ENCODE measurements at regions not wholly inside any gene's neighbourhood (a gene's known extent, or its start where the extent isn't known, plus 50 kb on each side); places are given as distances from the start of the nearest gene placed in this dataset.

DNA sequence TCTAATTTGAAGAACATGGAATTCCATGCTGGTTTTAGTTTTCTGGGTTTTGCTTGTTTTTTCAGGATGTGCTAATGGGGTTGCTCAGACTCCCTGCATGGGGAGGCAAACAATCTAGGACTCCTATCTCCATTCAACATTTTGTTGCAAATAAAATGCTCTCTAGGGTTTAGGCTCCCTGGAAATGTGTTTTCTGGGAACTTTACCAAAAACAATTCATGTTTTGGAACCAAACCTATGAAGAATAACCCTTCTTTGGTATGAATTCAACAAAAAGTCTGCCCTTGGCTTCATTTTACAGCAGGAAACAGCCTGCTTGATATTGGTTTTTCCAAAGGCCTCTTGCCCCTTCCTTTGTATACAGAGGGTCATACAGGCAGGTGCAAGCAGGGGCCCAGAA, 217.7 kb downstream of the FOXA2 start:
- no peaks in the 10 kb centered on the region for H3K36me3 ChIP-seq (ENCODE audit: control insufficient read depth in 2 of 2, extremely low read depth in 1 of 2, insufficient read depth in 2 of 2, low read length in 2 of 2)
- H3K27me3 ChIP-seq (ENCODE audit: control insufficient read depth, extremely low read depth, insufficient read depth, low read length), result no peaks in the 10 kb centered on the region
- H3K9ac ChIP-seq (ENCODE audit: control insufficient read depth, extremely low read depth, insufficient read depth, low read length), result no peak overlapping the region
- no peaks in the 10 kb centered on the region for H3K4me1 ChIP-seq (ENCODE audit: control insufficient read depth, extremely low read depth, insufficient read depth, low read length)
- TF ChIP-seq, protein P1, sequence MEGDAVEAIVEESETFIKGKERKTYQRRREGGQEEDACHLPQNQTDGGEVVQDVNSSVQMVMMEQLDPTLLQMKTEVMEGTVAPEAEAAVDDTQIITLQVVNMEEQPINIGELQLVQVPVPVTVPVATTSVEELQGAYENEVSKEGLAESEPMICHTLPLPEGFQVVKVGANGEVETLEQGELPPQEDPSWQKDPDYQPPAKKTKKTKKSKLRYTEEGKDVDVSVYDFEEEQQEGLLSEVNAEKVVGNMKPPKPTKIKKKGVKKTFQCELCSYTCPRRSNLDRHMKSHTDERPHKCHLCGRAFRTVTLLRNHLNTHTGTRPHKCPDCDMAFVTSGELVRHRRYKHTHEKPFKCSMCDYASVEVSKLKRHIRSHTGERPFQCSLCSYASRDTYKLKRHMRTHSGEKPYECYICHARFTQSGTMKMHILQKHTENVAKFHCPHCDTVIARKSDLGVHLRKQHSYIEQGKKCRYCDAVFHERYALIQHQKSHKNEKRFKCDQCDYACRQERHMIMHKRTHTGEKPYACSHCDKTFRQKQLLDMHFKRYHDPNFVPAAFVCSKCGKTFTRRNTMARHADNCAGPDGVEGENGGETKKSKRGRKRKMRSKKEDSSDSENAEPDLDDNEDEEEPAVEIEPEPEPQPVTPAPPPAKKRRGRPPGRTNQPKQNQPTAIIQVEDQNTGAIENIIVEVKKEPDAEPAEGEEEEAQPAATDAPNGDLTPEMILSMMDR (optimal IDR thresholded peaks at IDR 0.05 in 1 of 3, IDR thresholded peaks at IDR 0.05 in 1 of 3, conservative IDR thresholded peaks at IDR 0.05 in 1 of 3; ENCODE audit: extremely low read depth in 1 of 3, insufficient read depth in 2 of 3, low read length in 3 of 3), result no peak
- TF ChIP-seq EZH2 (IDR thresholded peaks at IDR 0.05; ENCODE audit: low read length), result no peak
- H4K20me1 ChIP-seq (ENCODE audit: control insufficient read depth, extremely low read depth, insufficient read depth, low read length), result no peaks in the 10 kb centered on the region
- FAIRE-seq (no peak), DNase-seq (ENCODE audit: low read depth, low spot score) (no peak)
- no peak overlapping the region for H2AFZ ChIP-seq (ENCODE audit: control insufficient read depth, low read length)
- no peak overlapping the region for H3K27ac ChIP-seq (ENCODE audit: control insufficient read depth, insufficient read depth, low read length)
- H3K79me2 ChIP-seq (ENCODE audit: control insufficient read depth, insufficient read depth, low read length), result no peaks in the 10 kb centered on the region
- no peak overlapping the region for H3K4me2 ChIP-seq (ENCODE audit: control insufficient read depth, extremely low read depth, insufficient read depth, low read depth, low read length)
- no peak overlapping the region for H3K4me3 ChIP-seq (ENCODE audit: control insufficient read depth in 2 of 3, extremely low read depth in 1 of 3, insufficient read depth in 2 of 3, low read depth in 1 of 3, low read length in 3 of 3)
- H3K9me1 ChIP-seq (ENCODE audit: control insufficient read depth, extremely low read depth, insufficient read depth, low read length), result no peaks in the 10 kb centered on the region
- dilution Hi-C loops (cut with MboI; ENCODE audit: extremely low pct_ligation_motif_present, low sequenced_read_pairs), result no loop called here
- H3K9me3 ChIP-seq (ENCODE audit: control insufficient read depth, low read depth, low read length), result no peaks in the 10 kb centered on the region

DNA sequence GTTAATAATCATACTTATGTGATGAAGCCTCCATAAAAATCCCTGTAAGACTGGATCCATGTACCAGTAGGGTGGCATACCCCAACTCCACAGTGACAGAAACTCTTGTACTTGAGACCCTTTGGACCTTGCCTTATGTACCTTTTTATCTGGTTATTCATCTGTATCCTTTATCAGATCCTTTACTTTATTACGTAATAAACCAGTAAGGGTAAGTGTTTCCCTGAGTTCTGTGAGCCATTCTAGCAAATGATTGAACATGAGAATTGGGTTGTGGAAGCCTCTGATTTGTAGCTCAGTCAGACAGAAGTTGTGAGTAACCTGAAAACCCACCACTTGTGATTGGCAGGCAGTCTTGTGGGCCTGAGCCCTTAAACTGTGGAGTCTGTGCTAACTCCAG, 229.7 kb downstream of the FOXA2 start:
- Histone ChIP-seq H3K4me3 (ENCODE audit: control insufficient read depth in 2 of 3, extremely low read depth in 1 of 3, insufficient read depth in 2 of 3, low read depth in 1 of 3, low read length in 3 of 3) (no peak overlapping the region), H3K9me3 (ENCODE audit: control insufficient read depth, low read depth, low read length) (no peaks in the 10 kb centered on the region), H3K9me1 (ENCODE audit: control insufficient read depth, extremely low read depth, insufficient read depth, low read length) (no peaks in the 10 kb centered on the region), H3K36me3 (ENCODE audit: control insufficient read depth in 2 of 2, extremely low read depth in 1 of 2, insufficient read depth in 2 of 2, low read length in 2 of 2) (no peaks in the 10 kb centered on the region), H3K27me3 (ENCODE audit: control insufficient read depth, extremely low read depth, insufficient read depth, low read length) (no peaks in the 10 kb centered on the region), H3K27ac (ENCODE audit: control insufficient read depth, insufficient read depth, low read length) (no peak overlapping the region), H4K20me1 (ENCODE audit: control insufficient read depth, extremely low read depth, insufficient read depth, low read length) (no peaks in the 10 kb centered on the region), H3K4me2 (ENCODE audit: control insufficient read depth, extremely low read depth, insufficient read depth, low read depth, low read length) (no peak overlapping the region), H3K4me1 (ENCODE audit: control insufficient read depth, extremely low read depth, insufficient read depth, low read length) (no peaks in the 10 kb centered on the region), H2AFZ (ENCODE audit: control insufficient read depth, low read length) (no peak overlapping the region), H3K9ac (ENCODE audit: control insufficient read depth, extremely low read depth, insufficient read depth, low read length) (no peak overlapping the region), H3K79me2 (ENCODE audit: control insufficient read depth, insufficient read depth, low read length) (no peaks in the 10 kb centered on the region)
- no peak for DNase-seq (ENCODE audit: low read depth, low spot score)
- TF ChIP-seq, protein P1 (optimal IDR thresholded peaks at IDR 0.05 in 1 of 3, IDR thresholded peaks at IDR 0.05 in 1 of 3, conservative IDR thresholded peaks at IDR 0.05 in 1 of 3; ENCODE audit: extremely low read depth in 1 of 3, insufficient read depth in 2 of 3, low read length in 3 of 3), result no peak
- no peak for TF ChIP-seq EZH2 (IDR thresholded peaks at IDR 0.05; ENCODE audit: low read length)
- dilution Hi-C loops (cut with MboI; ENCODE audit: extremely low pct_ligation_motif_present, low sequenced_read_pairs), result no loop called here
- peak; percentile 23 for FAIRE-seq
